ENCODE measurements at regions not wholly inside any gene's neighbourhood (a gene's known extent, or its start where the extent isn't known, plus 50 kb on each side); places are given as distances from the start of the nearest gene placed in this dataset.

- H3K4me1 ChIP-seq (ENCODE audit: control insufficient read depth, extremely low read depth, insufficient read depth, low read length): no peaks in the 10 kb centered on the region
- TF ChIP-seq CTCF (IDR thresholded peaks at IDR 0.05; ENCODE audit: extremely low read depth in 1 of 2, insufficient read depth in 1 of 2, low read depth in 1 of 2, low read length in 2 of 2): no peak
- TF ChIP-seq FOS (IDR thresholded peaks at IDR 0.05; ENCODE audit: borderline replicate concordance, insufficient read depth, low read length): no peak
- TF ChIP-seq POLR2A (IDR thresholded peaks at IDR 0.05; ENCODE audit: low read depth, low read length): no peak
- TF ChIP-seq EZH2 (IDR thresholded peaks at IDR 0.05; ENCODE audit: borderline replicate concordance, low read depth, low read length, severe bottlenecking): no peak
- no peak for TF ChIP-seq MYC (IDR thresholded peaks at IDR 0.05; ENCODE audit: low read depth, low read length)
- TF ChIP-seq POLR2AphosphoS5 (IDR thresholded peaks at IDR 0.05; ENCODE audit: insufficient read depth, low read depth, low read length): no peak
- TF ChIP-seq JUN (IDR thresholded peaks at IDR 0.05; ENCODE audit: borderline replicate concordance, insufficient read depth, insufficient read length, low read depth): no peak
- no peak for TF ChIP-seq GATA2 (IDR thresholded peaks at IDR 0.05; ENCODE audit: insufficient read depth, insufficient read length, low read depth, low read length)
- TF ChIP-seq, protein P1, sequence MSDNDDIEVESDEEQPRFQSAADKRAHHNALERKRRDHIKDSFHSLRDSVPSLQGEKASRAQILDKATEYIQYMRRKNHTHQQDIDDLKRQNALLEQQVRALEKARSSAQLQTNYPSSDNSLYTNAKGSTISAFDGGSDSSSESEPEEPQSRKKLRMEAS (IDR thresholded peaks at IDR 0.05; ENCODE audit: insufficient read depth, insufficient read length): no peak
- H3K79me2 ChIP-seq (ENCODE audit: control insufficient read depth, insufficient read depth, low read length): no peaks in the 10 kb centered on the region
- BruUV-seq (replicated peaks): no TSS peak
- no peak overlapping the region for H3K9ac ChIP-seq (replicated peaks; ENCODE audit: extremely low read depth, insufficient read depth, low read length)
- no peaks in the 10 kb centered on the region for H3K36me3 ChIP-seq (ENCODE audit: control insufficient read depth in 2 of 2, extremely low read depth in 1 of 2, insufficient read depth in 2 of 2, low read length in 2 of 2)
- H3K9me3 ChIP-seq (replicated peaks; ENCODE audit: control insufficient read depth, insufficient read depth, low read length): no peaks in the 10 kb centered on the region
- FAIRE-seq (no peak), DNase-seq (ENCODE audit: low read depth, low spot score) (no peak)
- intact Hi-C loops (cut with micrococcal nuclease) (no loop called here), dilution Hi-C loops (cut with MboI; ENCODE audit: extremely low pct_ligation_motif_present, low sequenced_read_pairs) (no loop called here)
- no peak overlapping the region for H3K27ac ChIP-seq (ENCODE audit: insufficient read depth, low read depth, low read length)
- no peak overlapping the region for H2AFZ ChIP-seq (ENCODE audit: low read depth, low read length)
- no peak overlapping the region for H3K4me2 ChIP-seq (ENCODE audit: insufficient read depth, low read length)
- no peaks in the 10 kb centered on the region for H3K27me3 ChIP-seq (ENCODE audit: control insufficient read depth in 2 of 2, insufficient read depth in 2 of 2, low read length in 2 of 2)
- H3K4me3 ChIP-seq (replicated peaks in 1 of 3; ENCODE audit: insufficient read depth in 1 of 3, low read depth in 1 of 3, low read length in 3 of 3): no peak overlapping the region
- H4K20me1 ChIP-seq (replicated peaks; ENCODE audit: control insufficient read depth, extremely low read depth, insufficient read depth, low read length): no peaks in the 10 kb centered on the region
- CTCF ChIA-PET: no interaction called here
- POLR2A ChIA-PET: no interaction called here
- H3K9me1 ChIP-seq (replicated peaks; ENCODE audit: control insufficient read depth, extremely low read depth, insufficient read depth, low read length): no peaks in the 10 kb centered on the region
These were observed 68.0 kb upstream of the SGCD start for GRCh38 chr5:156258934-156259333.

Measured in endothelial cell of umbilical vein (primary cell).